Colonic mucosa (tissue), 4 donors: ENCODE measurements at regions not wholly inside any gene's neighbourhood (a gene's known extent, or its start where the extent isn't known, plus 50 kb on each side); places are given as distances from the start of the nearest gene placed in this dataset.

ENCODE experiments used
- DNase-seq: peaks from one replicate; pipeline ENCODE4 v3.0.0-alpha.2; 2020
- H3K27ac ChIP-seq: fragments of 200-600 bp; one replicate; pipeline ENCODE4 v1.8.0; 2021
- H3K27me3 ChIP-seq: fragments of 200-600 bp; one replicate; pipeline ENCODE4 v1.8.0; 2021
- H3K36me3 ChIP-seq: fragments of 200-600 bp; one replicate; pipeline ENCODE4 v1.8.0; 2021
- H3K4me1 ChIP-seq: fragments of 200-600 bp; one replicate; pipeline ENCODE4 v1.8.0; 2021; ENCODE audit warnings: mild to moderate bottlenecking
- H3K4me3 ChIP-seq: fragments of 200-600 bp; one replicate; pipeline ENCODE4 v1.8.0; 2021
- H3K9ac ChIP-seq, 2 donors: one replicate each; pipeline ENCODE4 v1.7.0; 2013; ENCODE audit warnings: control low read depth in 2 of 2, low read depth in 2 of 2, low read length in 2 of 2
- H3K9me3 ChIP-seq: fragments of 200-600 bp; one replicate; pipeline ENCODE4 v1.8.0; 2021
- intact Hi-C: fragments of 100-400 bp; cut with DNase I; formaldehyde crosslinking; loops from one replicate; pipeline ENCODE4 v1.14.1; 2022
- TF ChIP-seq, protein P1 (sequence below): fragments of 200-600 bp; IDR thresholded peaks from one replicate; pipeline ENCODE4 v1.8.0; 2022; ENCODE audit warnings: antibody characterized with exemption, mild to moderate bottlenecking
- donor health status: healthy.
- donor health status: DM: no; HTN: no; CAD: no.
- donor health status: DM: no; HTN: no; CAD: no.

DNA sequence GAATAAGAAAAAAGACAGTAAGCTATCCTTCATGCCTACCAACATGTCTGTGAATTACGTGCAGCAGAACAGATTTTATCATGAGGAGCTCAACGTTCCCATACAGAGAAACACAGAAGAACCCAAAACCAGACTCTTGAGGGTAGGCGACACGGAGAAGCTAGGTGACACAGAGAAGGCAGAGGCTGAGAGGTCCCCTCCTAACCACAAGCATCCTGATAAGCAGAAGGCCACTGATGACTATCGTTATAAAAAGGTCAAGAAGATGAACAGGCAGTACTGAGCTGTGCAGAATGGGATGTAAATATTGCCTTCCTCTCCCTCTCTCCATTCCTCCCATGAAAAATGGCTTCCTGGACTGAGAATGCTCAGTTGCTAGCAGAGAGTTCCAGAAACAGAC lies 350.2 kb upstream of the BOD1L1 start:
- Histone ChIP-seq H3K27ac (no peak overlapping the region), H3K4me3 (no peak overlapping the region), H3K27me3 (no peaks in the 10 kb centered on the region), H3K4me1 (no peaks in the 10 kb centered on the region), H3K9ac (no peak overlapping the region), H3K36me3 (no peaks in the 10 kb centered on the region), H3K9me3 (no peaks in the 10 kb centered on the region)
- intact Hi-C loops: no loop called here
- TF ChIP-seq, protein P1, sequence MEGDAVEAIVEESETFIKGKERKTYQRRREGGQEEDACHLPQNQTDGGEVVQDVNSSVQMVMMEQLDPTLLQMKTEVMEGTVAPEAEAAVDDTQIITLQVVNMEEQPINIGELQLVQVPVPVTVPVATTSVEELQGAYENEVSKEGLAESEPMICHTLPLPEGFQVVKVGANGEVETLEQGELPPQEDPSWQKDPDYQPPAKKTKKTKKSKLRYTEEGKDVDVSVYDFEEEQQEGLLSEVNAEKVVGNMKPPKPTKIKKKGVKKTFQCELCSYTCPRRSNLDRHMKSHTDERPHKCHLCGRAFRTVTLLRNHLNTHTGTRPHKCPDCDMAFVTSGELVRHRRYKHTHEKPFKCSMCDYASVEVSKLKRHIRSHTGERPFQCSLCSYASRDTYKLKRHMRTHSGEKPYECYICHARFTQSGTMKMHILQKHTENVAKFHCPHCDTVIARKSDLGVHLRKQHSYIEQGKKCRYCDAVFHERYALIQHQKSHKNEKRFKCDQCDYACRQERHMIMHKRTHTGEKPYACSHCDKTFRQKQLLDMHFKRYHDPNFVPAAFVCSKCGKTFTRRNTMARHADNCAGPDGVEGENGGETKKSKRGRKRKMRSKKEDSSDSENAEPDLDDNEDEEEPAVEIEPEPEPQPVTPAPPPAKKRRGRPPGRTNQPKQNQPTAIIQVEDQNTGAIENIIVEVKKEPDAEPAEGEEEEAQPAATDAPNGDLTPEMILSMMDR: no peak
- no peak for DNase-seq

DNA sequence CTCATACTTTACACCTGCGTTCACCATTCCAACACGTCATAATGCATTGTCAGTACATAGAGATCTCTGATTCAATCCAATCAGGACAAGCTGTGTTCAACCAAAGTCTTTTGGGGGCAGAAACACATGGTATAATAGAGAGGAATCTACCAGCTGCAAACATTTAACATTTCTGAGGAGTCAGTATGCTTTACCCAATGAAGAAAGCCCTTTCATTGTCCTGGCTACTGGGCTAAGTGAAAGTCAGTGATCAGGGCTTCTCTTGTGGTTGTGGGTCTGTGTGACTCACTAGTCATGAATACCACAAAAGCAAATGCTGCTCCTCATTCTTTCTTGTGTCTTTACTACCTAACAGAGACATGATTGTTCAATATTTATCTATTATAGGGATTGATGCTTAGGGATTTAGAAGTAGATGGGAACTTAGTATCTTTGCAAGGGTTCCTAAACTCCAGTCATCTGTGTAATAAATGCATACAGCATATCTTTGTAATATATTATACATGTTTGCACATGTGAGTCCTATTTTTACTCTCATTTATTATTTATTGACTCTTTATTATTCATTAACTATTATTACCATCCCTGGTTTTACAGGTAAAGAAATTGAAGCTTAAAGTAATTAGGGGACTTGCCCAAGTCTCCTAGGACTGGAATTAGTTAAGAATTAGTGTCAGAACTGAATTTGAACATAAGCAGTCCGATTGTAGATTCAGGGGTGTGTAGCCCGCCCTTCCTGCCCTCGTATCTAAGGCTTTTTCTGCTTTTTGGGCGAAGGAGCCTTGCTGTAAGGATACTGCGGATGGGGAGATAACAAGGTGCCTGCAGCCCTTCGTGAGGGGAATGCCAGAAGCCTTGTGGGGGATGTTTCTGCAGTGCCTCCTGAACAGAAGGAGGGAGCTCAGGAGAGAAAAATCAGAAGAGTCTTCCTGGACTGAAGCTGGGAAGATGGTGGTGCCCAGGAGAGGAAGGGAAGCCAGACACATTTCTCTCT lies 353.1 kb upstream of the BOD1L1 start:
- no peak for DNase-seq
- Histone ChIP-seq H3K27me3 (no peaks in the 10 kb centered on the region), H3K27ac (no peak overlapping the region), H3K9ac (no peak overlapping the region), H3K4me1 (no peaks in the 10 kb centered on the region), H3K36me3 (no peaks in the 10 kb centered on the region), H3K9me3 (no peaks in the 10 kb centered on the region), H3K4me3 (no peak overlapping the region)
- intact Hi-C loops: no loop called here
- TF ChIP-seq, protein P1: no peak

DNA sequence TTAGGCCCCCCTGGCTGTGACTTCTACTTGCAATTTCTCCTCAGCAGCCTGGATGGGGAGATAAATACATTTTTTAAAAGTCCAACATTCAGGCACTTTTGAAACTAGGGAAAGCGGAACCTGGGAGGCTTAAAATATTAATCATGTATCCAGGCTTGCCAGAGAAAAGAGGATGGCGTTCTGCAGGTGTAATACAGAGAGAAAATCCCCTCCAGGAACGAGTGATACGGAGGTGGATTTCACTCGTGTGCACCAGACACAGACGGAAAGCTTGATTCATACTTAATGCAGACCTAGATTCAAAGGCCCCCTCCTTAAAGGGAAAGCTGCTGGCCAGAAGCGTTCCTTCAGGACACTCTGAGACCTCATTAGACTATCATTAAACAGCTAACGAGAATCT lies 354.0 kb upstream of the BOD1L1 start:
- Histone ChIP-seq H3K9me3 (no peaks in the 10 kb centered on the region), H3K4me3 (no peak overlapping the region), H3K9ac (no peak overlapping the region), H3K36me3 (no peaks in the 10 kb centered on the region), H3K4me1 (no peaks in the 10 kb centered on the region), H3K27ac (no peak overlapping the region), H3K27me3 (no peaks in the 10 kb centered on the region)
- intact Hi-C loops: no loop called here
- DNase-seq: no peak
- TF ChIP-seq, protein P1: no peak

DNA sequence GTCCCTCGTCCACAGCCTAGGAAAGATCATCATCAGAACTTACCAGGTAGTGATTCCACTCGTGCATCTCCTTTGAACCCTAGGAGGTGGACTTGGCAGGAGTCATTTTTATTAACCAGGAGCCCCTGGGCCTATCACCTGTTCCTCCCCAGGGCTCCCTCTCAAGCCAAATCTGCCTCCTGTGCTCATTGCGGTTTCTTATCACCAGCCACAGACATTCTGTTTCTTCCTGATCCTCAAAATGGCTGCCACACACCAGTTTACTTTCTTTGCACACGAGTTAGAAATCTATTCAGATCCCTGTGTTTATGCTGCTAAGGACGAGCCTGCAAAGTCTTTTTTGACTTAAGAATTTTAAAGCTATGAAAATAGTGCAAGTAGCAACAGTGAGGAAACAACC lies 354.5 kb upstream of the BOD1L1 start:
- intact Hi-C loops: no loop called here
- no peak overlapping the region for H3K9ac ChIP-seq
- no peaks in the 10 kb centered on the region for H3K4me1 ChIP-seq
- no peaks in the 10 kb centered on the region for H3K9me3 ChIP-seq
- no peak overlapping the region for H3K4me3 ChIP-seq
- no peaks in the 10 kb centered on the region for H3K36me3 ChIP-seq
- H3K27ac ChIP-seq: no peak overlapping the region
- DNase-seq: no peak
- TF ChIP-seq, protein P1: no peak
- H3K27me3 ChIP-seq: no peaks in the 10 kb centered on the region

DNA sequence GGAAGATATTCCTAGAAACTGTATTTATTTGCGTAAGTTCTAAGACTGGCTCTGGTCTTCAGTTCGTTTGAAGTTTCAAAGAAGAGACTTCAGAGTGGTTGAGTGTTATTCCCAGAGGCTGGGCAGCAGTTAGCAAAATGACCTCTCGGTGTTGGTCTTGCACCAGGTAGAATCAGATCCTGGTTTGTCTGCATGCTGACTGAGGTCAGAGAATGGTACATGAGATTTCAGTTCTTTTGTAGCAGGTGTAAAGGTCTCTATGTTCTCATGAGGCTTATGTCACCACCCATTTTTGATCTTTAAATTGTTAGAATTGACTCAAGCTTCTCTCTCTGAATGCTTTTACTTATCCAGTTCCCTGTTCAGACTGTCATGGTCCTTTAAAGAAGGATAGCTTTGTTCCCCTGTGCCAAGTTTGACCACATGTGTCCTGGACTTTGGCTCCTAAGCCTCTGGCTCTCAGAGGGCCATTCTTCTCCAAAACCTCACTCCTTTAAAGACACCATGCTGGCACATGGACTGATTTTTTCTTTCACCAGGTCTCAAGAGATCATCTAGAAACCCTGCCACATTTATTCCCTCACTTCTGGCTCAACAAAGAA lies 355.8 kb upstream of the BOD1L1 start:
- Histone ChIP-seq H3K9ac (no peak overlapping the region), H3K9me3 (no peaks in the 10 kb centered on the region), H3K36me3 (no peaks in the 10 kb centered on the region), H3K27ac (no peak overlapping the region), H3K27me3 (no peaks in the 10 kb centered on the region), H3K4me1 (no peaks in the 10 kb centered on the region), H3K4me3 (no peak overlapping the region)
- DNase-seq: no peak
- intact Hi-C loops: no loop called here
- TF ChIP-seq, protein P1: no peak
